ENCODE measurements at regions not wholly inside any gene's neighbourhood (a gene's known extent, or its start where the extent isn't known, plus 50 kb on each side); places are given as distances from the start of the nearest gene placed in this dataset.

GRCh38 chr6:74459260-74459659, 746.6 kb downstream of the COL12A1 start:
- TF ChIP-seq GATA2 (IDR thresholded peaks at IDR 0.05; ENCODE audit: low read depth, low read length) (no peak), GATA3 (IDR thresholded peaks at IDR 0.05; ENCODE audit: low read depth, low read length) (no peak)

DNA sequence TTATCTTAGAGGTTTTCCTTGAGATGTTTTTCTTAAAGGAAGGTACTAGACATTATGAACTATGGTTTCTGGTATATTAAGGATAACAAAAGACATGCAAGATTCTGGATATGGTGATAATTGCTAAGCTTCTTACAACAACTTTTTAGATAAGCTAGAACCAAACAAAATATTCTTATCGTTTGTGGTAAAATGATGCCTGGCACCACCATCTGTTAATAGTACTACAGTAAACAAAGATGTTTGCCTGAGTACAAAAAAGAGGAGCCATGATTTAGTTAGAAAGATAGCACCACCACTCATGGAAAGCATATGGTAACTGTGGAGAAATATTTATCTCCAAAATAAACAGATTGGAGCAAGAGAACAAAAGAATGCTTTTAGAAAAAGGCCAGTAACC, 747.3 kb downstream of the COL12A1 start:
- TF ChIP-seq GATA2 (IDR thresholded peaks at IDR 0.05; ENCODE audit: low read depth, low read length) (no peak), GATA3 (IDR thresholded peaks at IDR 0.05; ENCODE audit: low read depth, low read length) (no peak)

GRCh38 chr6:74455786-74456185, 750.1 kb downstream of the COL12A1 start:
- TF ChIP-seq GATA3 (IDR thresholded peaks at IDR 0.05; ENCODE audit: low read depth, low read length) (no peak), GATA2 (IDR thresholded peaks at IDR 0.05; ENCODE audit: low read depth, low read length) (no peak)

GRCh38 chr6:74451953-74452352, 753.9 kb downstream of the COL12A1 start:
- no peak for TF ChIP-seq GATA3 (IDR thresholded peaks at IDR 0.05; ENCODE audit: low read depth, low read length)
- no peak for TF ChIP-seq GATA2 (IDR thresholded peaks at IDR 0.05; ENCODE audit: low read depth, low read length)

DNA sequence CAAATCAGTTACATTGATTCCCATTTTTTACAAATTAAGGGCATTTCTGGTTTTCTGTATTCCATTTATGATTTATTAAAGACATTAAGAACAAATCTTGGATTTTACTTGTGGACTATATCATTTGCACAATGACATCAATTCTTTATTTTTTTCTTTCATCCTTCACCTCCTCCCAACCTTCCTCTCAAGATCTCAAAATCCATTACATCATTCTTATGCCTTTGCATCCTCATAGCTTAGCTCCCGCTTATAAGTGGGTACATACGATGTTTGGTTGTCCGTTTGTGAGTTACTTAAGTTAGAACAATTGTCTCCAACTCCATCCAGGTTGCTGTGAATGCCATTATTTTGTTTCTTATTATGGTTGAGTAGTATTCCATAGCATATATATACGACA, 752.8 kb downstream of the CD109 start:
- TF ChIP-seq GATA2 (IDR thresholded peaks at IDR 0.05; ENCODE audit: low read depth, low read length) (no peak), GATA3 (IDR thresholded peaks at IDR 0.05; ENCODE audit: low read depth, low read length) (no peak)

- TF ChIP-seq GATA3 (IDR thresholded peaks at IDR 0.05; ENCODE audit: low read depth, low read length) (no peak), GATA2 (IDR thresholded peaks at IDR 0.05; ENCODE audit: low read depth, low read length) (no peak)
These were observed 751.0 kb downstream of the CD109 start for GRCh38 chr6:74447013-74447412.

- no peak for TF ChIP-seq GATA2 (IDR thresholded peaks at IDR 0.05; ENCODE audit: low read depth, low read length)
- no peak for TF ChIP-seq GATA3 (IDR thresholded peaks at IDR 0.05; ENCODE audit: low read depth, low read length)
These were observed 743.3 kb downstream of the CD109 start for GRCh38 chr6:74439123-74439811.

DNA sequence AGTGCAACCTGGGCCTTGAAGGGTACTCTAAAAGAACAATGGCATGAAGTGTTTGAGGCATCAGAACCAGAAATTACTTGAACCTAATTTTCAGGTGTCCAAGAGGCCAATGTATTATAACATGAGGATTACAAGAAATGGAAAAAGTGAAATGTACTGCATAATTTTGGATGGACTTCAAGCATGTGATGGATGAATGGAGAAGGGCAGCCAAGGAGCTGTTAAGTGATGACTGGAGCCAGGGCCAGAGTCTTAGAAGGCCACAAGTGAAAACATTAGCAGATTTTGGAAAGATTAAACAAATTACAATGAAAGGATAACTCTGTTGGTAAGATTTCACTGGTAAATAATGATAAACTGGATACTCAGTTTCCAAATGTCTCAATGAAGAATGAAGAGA, 738.2 kb downstream of the CD109 start:
- TF ChIP-seq GATA2 (IDR thresholded peaks at IDR 0.05; ENCODE audit: low read depth, low read length) (no peak), GATA3 (IDR thresholded peaks at IDR 0.05; ENCODE audit: low read depth, low read length) (no peak)

- TF ChIP-seq GATA2 (IDR thresholded peaks at IDR 0.05; ENCODE audit: low read depth, low read length), result no peak
- no peak for TF ChIP-seq GATA3 (IDR thresholded peaks at IDR 0.05; ENCODE audit: low read depth, low read length)
These were observed 736.0 kb downstream of the CD109 start for GRCh38 chr6:74431873-74432580.

- TF ChIP-seq GATA2 (IDR thresholded peaks at IDR 0.05; ENCODE audit: low read depth, low read length) (no peak), GATA3 (IDR thresholded peaks at IDR 0.05; ENCODE audit: low read depth, low read length) (no peak)
These were observed 724.2 kb downstream of the CD109 start for GRCh38 chr6:74420221-74420620.

DNA sequence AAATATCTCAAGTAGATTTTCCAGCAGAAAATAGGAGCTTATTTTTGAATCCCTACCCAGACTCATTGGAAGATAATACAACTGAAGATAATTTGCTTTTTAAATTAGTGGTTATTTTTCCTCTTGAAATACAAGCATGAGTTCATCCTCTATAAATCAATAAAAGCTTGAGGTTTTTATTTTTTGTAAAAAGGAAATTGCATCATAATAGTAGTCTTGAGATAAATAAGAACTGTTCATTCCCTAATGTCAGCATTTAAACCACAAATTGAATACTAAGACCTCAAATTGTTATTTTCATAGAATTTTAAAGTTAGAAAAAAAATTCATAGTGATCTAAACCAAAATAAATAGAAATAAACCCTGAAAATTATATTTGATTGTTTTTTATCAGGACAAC, 719.1 kb downstream of the CD109 start:
- TF ChIP-seq GATA3 (IDR thresholded peaks at IDR 0.05; ENCODE audit: low read depth, low read length) (no peak), GATA2 (IDR thresholded peaks at IDR 0.05; ENCODE audit: low read depth, low read length) (no peak)

- no peak for TF ChIP-seq GATA3 (IDR thresholded peaks at IDR 0.05; ENCODE audit: low read depth, low read length)
- no peak for TF ChIP-seq GATA2 (IDR thresholded peaks at IDR 0.05; ENCODE audit: low read depth, low read length)
These were observed 714.6 kb downstream of the CD109 start for GRCh38 chr6:74410630-74411029.

- TF ChIP-seq GATA3 (IDR thresholded peaks at IDR 0.05; ENCODE audit: low read depth, low read length), result no peak
- TF ChIP-seq GATA2 (IDR thresholded peaks at IDR 0.05; ENCODE audit: low read depth, low read length), result no peak
These were observed 713.4 kb downstream of the CD109 start for GRCh38 chr6:74409447-74409846.

GRCh38 chr6:74408844-74409243, 712.8 kb downstream of the CD109 start:
- TF ChIP-seq GATA2 (IDR thresholded peaks at IDR 0.05; ENCODE audit: low read depth, low read length) (no peak), GATA3 (IDR thresholded peaks at IDR 0.05; ENCODE audit: low read depth, low read length) (no peak)

DNA sequence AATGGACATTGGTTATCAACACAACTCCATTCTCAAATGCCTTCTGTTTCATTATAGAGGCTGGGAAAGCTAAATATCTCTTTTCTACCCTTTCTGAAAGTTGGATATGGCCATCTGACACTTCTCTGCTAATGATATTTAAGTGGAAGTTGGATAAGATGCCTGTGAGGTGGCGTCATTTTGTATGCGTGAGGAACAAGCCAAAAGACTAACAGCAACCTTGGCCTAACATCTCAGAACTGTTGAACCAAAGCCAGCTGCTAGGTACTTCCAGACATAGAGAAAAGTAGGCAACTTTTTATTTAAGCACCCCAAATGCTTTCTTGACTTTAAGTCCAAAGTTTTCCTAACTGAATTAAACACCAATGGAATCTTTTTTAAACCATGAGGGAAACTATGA, 708.4 kb downstream of the CD109 start:
- TF ChIP-seq GATA2 (IDR thresholded peaks at IDR 0.05; ENCODE audit: low read depth, low read length) (no peak), GATA3 (IDR thresholded peaks at IDR 0.05; ENCODE audit: low read depth, low read length) (no peak)

All from SH-SY5Y (cell line).